ENCODE measurements at regions not wholly inside any gene's neighbourhood (a gene's known extent, or its start where the extent isn't known, plus 50 kb on each side); places are given as distances from the start of the nearest gene placed in this dataset.

DNA sequence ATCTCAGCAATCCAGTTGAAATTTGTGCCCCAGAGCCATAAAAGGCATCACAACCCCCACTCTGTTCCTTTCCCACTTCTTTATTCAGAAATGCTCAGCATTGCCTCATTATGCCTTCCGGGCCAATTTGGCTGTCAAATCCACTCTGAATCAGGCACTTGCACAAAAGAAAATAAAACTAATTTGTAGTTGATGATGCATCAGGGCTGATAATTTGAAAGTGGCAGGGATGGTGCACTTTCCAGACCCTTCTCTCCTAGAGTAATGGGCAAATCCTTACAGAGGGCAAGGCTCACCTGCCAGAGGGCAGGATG, 147.9 kb upstream of the PDE1C start:
- TF ChIP-seq CTCF (IDR thresholded peaks at IDR 0.05; ENCODE audit: low read depth, low read length, missing control alignments): no peak
- no peak overlapping the region for H3K4me3 ChIP-seq (ENCODE audit: low read depth, low read length)
- no peak for DNase-seq (ENCODE audit: low read depth)

DNA sequence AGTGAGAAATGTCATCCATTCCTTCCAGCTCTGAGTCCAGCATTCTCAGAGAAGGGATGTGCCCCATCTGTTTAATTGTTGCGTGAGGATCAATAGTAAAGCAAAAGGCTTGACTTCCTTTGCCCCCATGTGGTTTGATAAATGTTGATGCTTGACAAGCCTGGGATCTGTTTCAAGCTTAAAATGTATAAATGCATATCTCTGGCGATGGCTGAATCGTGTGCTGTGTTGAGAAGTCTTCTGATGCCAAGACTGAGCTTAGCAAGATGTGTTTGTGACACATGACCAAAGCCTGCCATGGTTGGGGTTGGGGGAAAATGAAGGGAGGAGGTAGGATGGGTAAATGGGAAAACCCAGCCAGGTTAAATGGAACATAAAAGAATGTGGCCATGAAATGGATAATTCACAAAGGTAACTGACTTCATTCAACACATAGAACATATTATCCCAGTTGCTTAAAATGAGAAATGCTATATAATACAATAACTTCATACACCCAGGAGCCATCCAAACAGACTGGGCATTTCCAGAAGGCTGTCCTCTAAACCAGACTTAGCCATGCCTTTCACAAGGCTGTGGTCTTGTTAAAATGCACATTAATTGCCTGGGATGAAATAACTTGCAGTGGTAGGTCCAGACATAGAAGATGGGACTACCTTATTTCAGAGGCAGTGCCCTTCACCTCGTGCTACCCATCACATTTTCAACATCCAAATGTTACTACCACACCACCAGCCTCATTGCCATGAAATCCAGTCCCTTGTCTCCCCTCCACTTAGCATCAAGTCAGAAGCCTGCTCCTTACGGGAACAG, 147.3 kb upstream of the PDE1C start:
- no peak for TF ChIP-seq CTCF (IDR thresholded peaks at IDR 0.05; ENCODE audit: low read depth, low read length, missing control alignments)
- DNase-seq (ENCODE audit: low read depth): no peak
- no peak overlapping the region for H3K4me3 ChIP-seq (ENCODE audit: low read depth, low read length)

GRCh38 chr7:32216759-32217158, 146.6 kb upstream of the PDE1C start:
- no peak for TF ChIP-seq CTCF (IDR thresholded peaks at IDR 0.05; ENCODE audit: low read depth, low read length, missing control alignments)
- DNase-seq (ENCODE audit: low read depth): no peak
- no peak overlapping the region for H3K4me3 ChIP-seq (ENCODE audit: low read depth, low read length)

GRCh38 chr7:32215697-32216096, 145.5 kb upstream of the PDE1C start:
- no peak for DNase-seq (ENCODE audit: low read depth)
- TF ChIP-seq CTCF (IDR thresholded peaks at IDR 0.05; ENCODE audit: low read depth, low read length, missing control alignments): no peak

DNA sequence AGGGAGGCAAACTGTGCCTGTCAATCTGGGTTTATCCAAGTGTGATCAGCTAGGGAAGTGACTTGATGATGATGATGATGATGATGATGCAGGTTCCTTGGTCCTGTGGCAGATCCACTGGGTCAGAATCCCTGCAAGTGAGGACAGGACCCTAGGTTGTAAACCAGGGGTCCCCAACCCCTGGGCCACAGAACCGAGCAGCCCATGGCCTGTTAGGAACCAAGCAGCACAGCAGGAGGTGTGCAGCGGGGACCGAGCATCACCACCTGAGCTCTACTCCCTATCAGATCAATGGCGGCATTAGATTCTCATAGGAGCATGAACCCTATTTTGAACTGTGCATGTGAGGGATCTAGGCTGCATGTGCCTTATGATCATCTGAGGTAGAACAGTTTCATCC, 144.7 kb upstream of the PDE1C start:
- no peak for TF ChIP-seq CTCF (IDR thresholded peaks at IDR 0.05; ENCODE audit: low read depth, low read length, missing control alignments)
- no peak for DNase-seq (ENCODE audit: low read depth)
- H3K4me3 ChIP-seq (ENCODE audit: low read depth, low read length): no peak overlapping the region

More at GRCh38 chr7:32215697-32216096, 145.5 kb upstream of the PDE1C start:
- H3K4me3 ChIP-seq (ENCODE audit: low read depth, low read length): no peak overlapping the region

- no peak overlapping the region for H3K4me3 ChIP-seq (ENCODE audit: low read depth, low read length)
- no peak for DNase-seq (ENCODE audit: low read depth)
- no peak for TF ChIP-seq CTCF (IDR thresholded peaks at IDR 0.05; ENCODE audit: low read depth, low read length, missing control alignments)
Observed at GRCh38 chr7:32212321-32212720, 142.1 kb upstream of the PDE1C start.

DNA sequence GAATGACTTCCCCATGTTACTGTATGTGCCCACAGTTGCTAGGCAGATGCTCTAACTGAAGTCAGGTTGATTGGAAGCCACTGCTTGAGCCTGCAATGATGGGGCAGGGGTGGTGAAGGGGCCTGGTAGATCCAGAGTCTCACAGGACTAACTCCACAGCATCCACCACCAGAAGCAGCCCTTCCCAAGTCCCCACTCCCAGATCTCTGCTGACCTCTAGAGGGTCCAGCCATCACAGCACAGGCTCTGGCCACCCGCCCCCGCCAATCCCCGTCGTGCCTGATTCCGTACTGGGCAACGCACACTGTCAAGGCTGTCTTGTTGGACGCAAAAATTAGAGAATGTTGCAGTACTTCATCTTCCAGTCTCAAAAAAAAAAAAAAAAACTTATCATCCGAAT, 136.8 kb upstream of the PDE1C start:
- DNase-seq (ENCODE audit: low read depth): no peak
- H3K4me3 ChIP-seq (ENCODE audit: low read depth, low read length): no peak overlapping the region
- TF ChIP-seq CTCF (IDR thresholded peaks at IDR 0.05; ENCODE audit: low read depth, low read length, missing control alignments): no peak

Measured in GM12864 (cell line).